ENCODE measurements at regions not wholly inside any gene's neighbourhood (a gene's known extent, or its start where the extent isn't known, plus 50 kb on each side); places are given as distances from the start of the nearest gene placed in this dataset.

- H3K36me3 ChIP-seq (ENCODE audit: control insufficient read depth in 4 of 4, insufficient read depth in 4 of 4, low read length in 4 of 4), result no peaks in the 10 kb centered on the region
- H3K4me3 ChIP-seq, result no peak overlapping the region
- no peak for DNase-seq
- peaks cover 0 to 11% (median 5%) of the 10 kb centered on the region in 5 donors for H3K4me1 ChIP-seq (ENCODE audit: control insufficient read depth in 5 of 5, insufficient read depth in 5 of 5, low read length in 5 of 5)
- no peak overlapping the region for H3K9ac ChIP-seq (ENCODE audit: insufficient read depth in 1 of 2, low read length in 2 of 2)
- no peak for ATAC-seq (ENCODE audit: insufficient read depth, low FRiP score)
- peaks cover 0 to 5% (median 3%) of the 10 kb centered on the region in 3 donors for H3K27me3 ChIP-seq (ENCODE audit: control insufficient read depth in 3 of 3, insufficient read depth in 3 of 3, low read length in 2 of 3)
- 87 to 89% methylated on average over 7 of the region's 7 CpGs for WGBS, 2 donors
- H3K27ac ChIP-seq (ENCODE audit: low read depth in 1 of 2, low read length in 1 of 2), result no peak overlapping the region
- peaks cover 0 to 5% (median 2%) of the 10 kb centered on the region in 4 donors for H3K9me3 ChIP-seq (ENCODE audit: control insufficient read depth in 4 of 4, insufficient read depth in 3 of 4, low read length in 3 of 4)
- TF ChIP-seq, protein P1, sequence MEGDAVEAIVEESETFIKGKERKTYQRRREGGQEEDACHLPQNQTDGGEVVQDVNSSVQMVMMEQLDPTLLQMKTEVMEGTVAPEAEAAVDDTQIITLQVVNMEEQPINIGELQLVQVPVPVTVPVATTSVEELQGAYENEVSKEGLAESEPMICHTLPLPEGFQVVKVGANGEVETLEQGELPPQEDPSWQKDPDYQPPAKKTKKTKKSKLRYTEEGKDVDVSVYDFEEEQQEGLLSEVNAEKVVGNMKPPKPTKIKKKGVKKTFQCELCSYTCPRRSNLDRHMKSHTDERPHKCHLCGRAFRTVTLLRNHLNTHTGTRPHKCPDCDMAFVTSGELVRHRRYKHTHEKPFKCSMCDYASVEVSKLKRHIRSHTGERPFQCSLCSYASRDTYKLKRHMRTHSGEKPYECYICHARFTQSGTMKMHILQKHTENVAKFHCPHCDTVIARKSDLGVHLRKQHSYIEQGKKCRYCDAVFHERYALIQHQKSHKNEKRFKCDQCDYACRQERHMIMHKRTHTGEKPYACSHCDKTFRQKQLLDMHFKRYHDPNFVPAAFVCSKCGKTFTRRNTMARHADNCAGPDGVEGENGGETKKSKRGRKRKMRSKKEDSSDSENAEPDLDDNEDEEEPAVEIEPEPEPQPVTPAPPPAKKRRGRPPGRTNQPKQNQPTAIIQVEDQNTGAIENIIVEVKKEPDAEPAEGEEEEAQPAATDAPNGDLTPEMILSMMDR (IDR thresholded peaks at IDR 0.05; ENCODE audit: control extremely low read depth, extremely low read depth), result no peak
Observed at GRCh38 chr12:114904254-114905003, 220.5 kb upstream of the TBX3 start.

DNA sequence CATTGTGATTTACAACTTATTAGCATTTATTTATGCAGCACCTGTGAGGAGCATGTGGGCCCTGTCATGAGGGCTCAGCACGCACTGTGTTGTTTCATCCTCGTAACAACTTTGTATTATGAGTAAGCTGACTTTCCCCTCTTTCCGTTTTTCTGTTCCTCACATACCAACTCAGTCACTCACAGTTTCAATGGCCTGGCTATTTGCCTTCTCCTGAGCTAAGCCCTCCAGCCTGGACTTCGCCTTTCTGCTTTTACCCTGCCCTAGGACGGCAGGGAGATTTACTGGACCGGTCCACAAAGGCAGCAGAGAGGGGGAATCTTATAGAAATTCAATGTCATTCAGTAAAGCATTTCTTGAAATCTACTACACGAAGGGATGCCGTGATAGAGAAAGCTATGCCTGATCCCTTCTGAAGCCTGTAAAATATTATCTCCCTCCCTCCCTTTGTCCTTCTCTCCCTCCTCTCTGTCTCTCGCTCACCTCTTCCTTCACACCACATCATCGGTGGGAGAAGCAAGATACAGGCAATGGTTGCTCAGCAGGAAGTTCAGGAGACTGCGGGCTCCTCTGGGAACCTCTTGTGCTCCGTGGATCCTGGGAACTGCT lies 219.2 kb upstream of the TBX3 start:
- H3K9me3 ChIP-seq (ENCODE audit: control insufficient read depth in 4 of 4, insufficient read depth in 3 of 4, low read length in 3 of 4), result peaks cover 0 to 5% (median 2%) of the 10 kb centered on the region in 4 donors
- 57 to 68% methylated on average over 12 of the region's 12 CpGs for WGBS, 2 donors
- H3K36me3 ChIP-seq (ENCODE audit: control insufficient read depth in 4 of 4, insufficient read depth in 4 of 4, low read length in 4 of 4), result no peaks in the 10 kb centered on the region
- H3K4me1 ChIP-seq (ENCODE audit: control insufficient read depth in 5 of 5, insufficient read depth in 5 of 5, low read length in 5 of 5), result peaks cover 0 to 11% (median 5%) of the 10 kb centered on the region in 5 donors
- H3K27ac ChIP-seq (ENCODE audit: low read depth in 1 of 2, low read length in 1 of 2), result no peak overlapping the region
- DNase-seq (peak in 1 of 3 donors; percentile 39), ATAC-seq (ENCODE audit: insufficient read depth, low FRiP score) (no peak)
- TF ChIP-seq, protein P1 (IDR thresholded peaks at IDR 0.05; ENCODE audit: control extremely low read depth, extremely low read depth), result no peak
- peaks cover 0 to 5% (median 3%) of the 10 kb centered on the region in 3 donors for H3K27me3 ChIP-seq (ENCODE audit: control insufficient read depth in 3 of 3, insufficient read depth in 3 of 3, low read length in 2 of 3)
- H3K9ac ChIP-seq (ENCODE audit: insufficient read depth in 1 of 2, low read length in 2 of 2), result no peak overlapping the region
- H3K4me3 ChIP-seq, result no peak overlapping the region

DNA sequence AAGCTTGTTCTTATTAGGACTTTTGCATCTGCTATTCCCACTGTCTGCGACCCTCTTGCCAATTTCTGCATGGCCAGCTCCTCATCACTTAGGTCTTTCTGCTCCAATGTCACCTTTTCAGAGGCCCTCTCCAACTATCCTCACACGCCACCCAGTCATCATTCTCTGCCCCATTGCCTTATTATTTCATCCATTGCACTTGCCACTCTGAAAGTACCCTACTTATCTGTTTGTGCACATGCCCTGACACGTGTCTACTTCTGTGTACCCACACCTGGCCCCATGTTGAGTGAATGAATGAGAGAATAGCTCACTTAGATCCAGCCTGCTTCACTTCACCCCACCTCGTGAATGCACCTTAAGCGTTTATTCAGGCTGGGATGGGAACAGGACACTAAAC lies 218.7 kb upstream of the TBX3 start:
- H3K27me3 ChIP-seq (ENCODE audit: control insufficient read depth in 3 of 3, insufficient read depth in 3 of 3, low read length in 2 of 3), result peaks cover 0 to 5% (median 3%) of the 10 kb centered on the region in 3 donors
- DNase-seq (no peak), ATAC-seq (ENCODE audit: insufficient read depth, low FRiP score) (no peak)
- H3K27ac ChIP-seq (ENCODE audit: low read depth in 1 of 2, low read length in 1 of 2), result no peak overlapping the region
- H3K36me3 ChIP-seq (ENCODE audit: control insufficient read depth in 4 of 4, insufficient read depth in 4 of 4, low read length in 4 of 4), result no peaks in the 10 kb centered on the region
- no peak overlapping the region for H3K4me3 ChIP-seq
- 76 to 83% methylated on average over 5 of the region's 5 CpGs for WGBS, 2 donors
- H3K9me3 ChIP-seq (ENCODE audit: control insufficient read depth in 4 of 4, insufficient read depth in 3 of 4, low read length in 3 of 4), result peaks cover 0 to 5% (median 2%) of the 10 kb centered on the region in 4 donors
- H3K4me1 ChIP-seq (ENCODE audit: control insufficient read depth in 5 of 5, insufficient read depth in 5 of 5, low read length in 5 of 5), result peaks cover 0 to 11% (median 5%) of the 10 kb centered on the region in 5 donors
- no peak overlapping the region for H3K9ac ChIP-seq (ENCODE audit: insufficient read depth in 1 of 2, low read length in 2 of 2)
- TF ChIP-seq, protein P1 (IDR thresholded peaks at IDR 0.05; ENCODE audit: control extremely low read depth, extremely low read depth), result no peak
